HG02885 (cell line): ENCODE measurements at regions not wholly inside any gene's neighbourhood (a gene's known extent, or its start where the extent isn't known, plus 50 kb on each side); places are given as distances from the start of the nearest gene placed in this dataset.

ENCODE experiments used
- ATAC-seq: cut with Tn5 transposase; IDR thresholded peaks from one replicate; pipeline ENCODE4 v1.9.1; 2021; ENCODE audit warnings: mild to moderate bottlenecking; ENCODE audit not compliant: unreplicated experiment, poor library complexity

GRCh38 chr20:58006346-58007316 lies 221.8 kb downstream of the ANKRD60 start:
- ATAC-seq: no peak

GRCh38 chr20:58005581-58006345 lies 222.7 kb downstream of the ANKRD60 start:
- ATAC-seq: no peak

GRCh38 chr20:58004900-58005299 lies 223.6 kb downstream of the ANKRD60 start:
- no peak for ATAC-seq

GRCh38 chr20:58004146-58004545 lies 224.3 kb downstream of the ANKRD60 start:
- ATAC-seq: no peak

- ATAC-seq: no peak
Measured at GRCh38 chr20:58003525-58003924, 224.9 kb downstream of the ANKRD60 start.

GRCh38 chr20:58002901-58003300 lies 225.6 kb downstream of the ANKRD60 start:
- no peak for ATAC-seq

- ATAC-seq: no peak
Measured at GRCh38 chr20:58001946-58002345, 226.5 kb downstream of the ANKRD60 start.

- ATAC-seq: no peak
Measured at GRCh38 chr20:58001381-58001780, 227.1 kb downstream of the ANKRD60 start.

GRCh38 chr20:58000861-58001260 lies 227.6 kb downstream of the ANKRD60 start:
- no peak for ATAC-seq

GRCh38 chr20:57999465-58000111 lies 228.9 kb downstream of the ANKRD60 start:
- ATAC-seq: no peak

GRCh38 chr20:57998981-57999464 lies 229.4 kb downstream of the ANKRD60 start:
- no peak for ATAC-seq

- no peak for ATAC-seq
Measured at GRCh38 chr20:57998276-57998675, 230.2 kb downstream of the ANKRD60 start.

- no peak for ATAC-seq
Measured at GRCh38 chr20:57996936-57997890, 231.2 kb downstream of the ANKRD60 start.

GRCh38 chr20:57996465-57996864 lies 232.0 kb downstream of the ANKRD60 start:
- ATAC-seq: no peak

GRCh38 chr20:57995381-57995977 lies 233.0 kb downstream of the ANKRD60 start:
- ATAC-seq: no peak

GRCh38 chr20:57993716-57994431 lies 234.6 kb downstream of the ANKRD60 start:
- no peak for ATAC-seq

GRCh38 chr20:57991211-57991881 lies 237.1 kb downstream of the ANKRD60 start:
- no peak for ATAC-seq

GRCh38 chr20:57990396-57990987 lies 238.0 kb downstream of the ANKRD60 start:
- no peak for ATAC-seq
